HG03457 (cell line): ENCODE measurements at regions not wholly inside any gene's neighbourhood (a gene's known extent, or its start where the extent isn't known, plus 50 kb on each side); places are given as distances from the start of the nearest gene placed in this dataset.
"Not testable (repeated sequence)": the region's sequence is repeated elsewhere in the genome, so short reads cannot be mapped to it uniquely, and the experiment has no call there.

Source experiments
- ATAC-seq: cut with Tn5 transposase; IDR thresholded peaks from one replicate; pipeline ENCODE4 v1.9.1; 2021; ENCODE audit warnings: moderate number of reproducible peaks; ENCODE audit not compliant: unreplicated experiment

DNA sequence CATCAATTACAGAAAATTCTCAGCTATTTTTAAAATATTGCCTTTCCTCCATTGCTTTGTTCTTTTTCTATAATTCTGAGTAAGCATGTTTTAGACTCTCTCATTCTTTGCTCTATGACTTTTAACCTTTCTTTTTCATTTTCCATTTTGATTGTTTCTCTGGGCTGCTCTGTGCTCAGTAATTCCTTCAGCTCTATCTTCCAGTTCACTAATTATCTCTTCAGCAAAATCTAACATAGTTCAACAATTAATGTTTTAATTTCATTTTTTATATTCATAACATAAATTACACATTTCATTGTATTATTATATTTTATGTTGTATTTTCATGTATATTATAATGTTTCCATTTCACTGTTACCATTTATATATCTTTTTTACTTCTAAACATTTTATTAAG lies 198.8 kb upstream of the NOX3 start:
- ATAC-seq: no peak

DNA sequence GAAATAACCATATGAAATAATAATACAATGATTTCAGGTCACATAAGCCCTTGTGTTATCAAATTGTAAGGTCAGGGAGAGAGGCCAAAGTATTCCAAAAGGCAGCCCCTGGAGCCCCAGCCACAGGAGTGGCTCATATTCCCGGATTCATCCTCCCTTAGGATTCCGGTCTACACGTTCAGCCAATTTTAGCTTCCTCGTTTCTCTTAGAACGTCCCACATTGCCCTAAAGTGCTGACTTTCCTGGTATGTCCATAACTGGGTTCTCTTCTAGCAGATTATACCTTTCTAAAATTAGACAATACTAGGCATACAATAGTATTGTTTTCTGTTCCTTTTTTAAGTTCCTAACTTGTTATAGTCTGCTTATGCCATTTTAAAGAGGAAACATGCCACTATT lies 192.7 kb upstream of the NOX3 start:
- no peak for ATAC-seq

DNA sequence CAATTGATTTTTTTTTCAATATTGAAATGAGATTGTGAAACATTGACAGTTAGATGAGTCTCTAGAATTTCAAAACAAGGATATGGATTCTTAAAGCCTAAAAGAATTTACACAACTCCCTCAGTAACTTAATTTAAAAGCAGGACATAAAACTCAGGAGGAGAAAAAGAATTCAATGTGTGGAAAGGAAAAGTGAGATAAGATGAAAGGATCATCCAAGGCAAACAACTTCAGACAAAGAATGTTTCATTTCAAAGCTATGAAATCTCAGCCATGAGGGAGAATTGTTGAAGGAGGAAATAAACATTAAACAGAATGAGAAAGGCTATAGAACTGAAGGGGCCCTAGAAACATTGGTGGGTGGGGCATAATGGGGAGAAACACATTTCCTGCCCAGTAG lies 191.7 kb upstream of the NOX3 start:
- ATAC-seq: no peak

DNA sequence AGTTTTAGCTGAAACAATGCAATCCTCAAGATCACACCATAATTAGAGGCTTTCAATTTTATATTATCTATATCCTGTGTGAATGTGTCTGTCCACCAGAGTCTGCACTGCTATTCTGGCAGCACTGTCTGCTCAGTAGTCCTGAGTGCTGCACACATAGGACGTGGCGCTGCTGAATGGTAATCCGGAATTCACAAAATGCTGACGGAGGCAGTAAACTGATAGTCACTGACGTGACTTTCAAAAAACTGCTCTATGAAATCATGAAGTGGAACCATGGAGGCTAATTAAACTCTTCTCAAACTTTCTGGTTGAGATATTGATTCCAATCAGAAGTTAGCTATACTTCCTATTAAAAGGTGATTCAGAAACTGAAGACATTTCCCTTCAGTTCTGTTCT lies 190.8 kb upstream of the NOX3 start:
- ATAC-seq: no peak

DNA sequence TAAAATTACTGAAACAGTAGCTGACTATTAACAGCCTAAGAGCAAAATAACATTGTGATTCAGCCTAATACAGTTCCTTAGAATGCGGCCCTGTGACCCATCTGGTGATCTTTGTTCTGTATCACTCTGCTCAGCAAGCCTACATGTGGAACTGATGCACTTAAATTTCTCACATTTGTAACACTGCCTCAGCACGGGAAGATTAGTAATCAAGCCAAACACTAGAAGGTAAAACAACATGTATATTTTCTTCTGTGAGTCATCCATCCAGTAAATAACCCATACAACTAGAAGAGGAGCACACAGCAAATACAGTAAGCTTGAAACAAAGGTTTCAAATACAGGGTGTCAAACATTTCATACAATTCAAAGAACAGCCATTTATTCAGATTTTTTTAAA lies 189.7 kb upstream of the NOX3 start:
- ATAC-seq: no peak

DNA sequence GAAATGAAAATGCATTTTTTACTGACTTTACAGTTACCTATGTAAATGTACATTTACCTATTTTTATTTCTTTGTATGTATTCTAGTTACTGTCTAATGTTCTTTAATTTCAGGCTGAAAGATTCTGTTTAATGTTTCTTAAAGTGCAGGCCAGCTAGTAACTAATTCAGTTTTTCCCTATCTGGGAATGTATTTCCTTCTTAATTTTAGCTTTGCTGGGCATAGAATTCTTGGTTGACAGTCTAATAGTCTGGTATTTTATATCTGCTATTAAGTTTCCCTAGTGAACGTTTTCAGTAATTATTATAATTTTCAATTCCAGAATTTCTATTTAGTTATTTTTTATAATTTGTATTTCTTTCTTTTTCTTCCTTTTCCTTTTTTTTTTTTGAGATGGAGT lies 186.0 kb upstream of the NOX3 start:
- ATAC-seq: no peak

DNA sequence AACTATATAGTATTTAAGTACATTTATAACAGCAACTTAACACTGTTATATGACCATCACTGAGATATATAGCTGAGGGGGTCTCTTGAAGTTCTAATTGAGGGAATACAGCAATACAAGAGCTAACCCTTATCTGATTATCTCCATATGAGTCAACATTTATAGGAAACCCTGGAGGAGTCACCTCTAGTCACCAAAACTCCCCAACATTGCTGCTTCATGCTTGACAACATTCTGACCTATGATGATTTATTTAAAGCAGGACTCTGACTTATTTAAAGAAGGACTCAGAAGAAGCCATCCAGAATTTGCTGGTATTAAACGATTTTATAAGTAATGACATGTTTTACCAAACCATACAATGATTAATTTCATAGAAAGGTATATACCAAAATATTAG lies 182.6 kb upstream of the NOX3 start:
- no peak for ATAC-seq

DNA sequence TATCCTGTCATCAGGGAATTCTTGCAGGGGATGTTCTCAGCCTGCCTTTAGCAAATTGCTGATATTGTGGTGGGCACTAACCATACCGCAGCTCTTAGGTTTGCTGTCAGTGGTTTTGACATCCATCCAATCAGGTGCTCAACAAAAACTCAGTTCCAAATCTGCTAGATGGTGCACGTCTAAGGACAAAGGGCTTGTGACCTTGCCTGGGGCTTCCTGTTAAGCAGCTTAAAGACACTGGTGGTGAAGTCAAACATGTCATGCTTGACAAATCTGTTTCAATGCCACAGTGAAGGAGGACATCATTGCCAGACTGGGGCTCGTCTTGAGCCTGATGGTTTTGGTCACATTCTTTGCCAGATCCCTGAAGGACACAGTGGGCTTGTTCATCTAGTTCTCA lies 179.8 kb upstream of the NOX3 start:
- no peak for ATAC-seq

DNA sequence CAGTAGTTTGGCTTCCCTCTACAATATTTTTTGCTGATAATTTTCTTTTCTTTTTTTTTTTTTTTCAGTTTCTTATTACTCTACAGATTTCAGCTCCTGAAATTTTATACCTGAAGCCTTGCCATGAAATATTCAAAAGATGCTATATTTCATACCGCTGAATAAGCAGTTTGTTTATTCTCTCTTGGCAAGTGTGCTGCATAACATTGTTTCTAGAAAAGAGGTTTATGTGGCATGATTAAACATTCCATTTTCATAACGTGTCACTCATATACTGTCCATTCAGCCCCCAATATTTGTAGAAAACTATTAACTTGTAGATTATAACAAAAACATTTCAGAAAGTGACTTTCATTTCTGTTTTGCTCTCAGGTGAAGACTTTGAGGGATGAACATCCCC lies 174.4 kb upstream of the NOX3 start:
- ATAC-seq: no peak

DNA sequence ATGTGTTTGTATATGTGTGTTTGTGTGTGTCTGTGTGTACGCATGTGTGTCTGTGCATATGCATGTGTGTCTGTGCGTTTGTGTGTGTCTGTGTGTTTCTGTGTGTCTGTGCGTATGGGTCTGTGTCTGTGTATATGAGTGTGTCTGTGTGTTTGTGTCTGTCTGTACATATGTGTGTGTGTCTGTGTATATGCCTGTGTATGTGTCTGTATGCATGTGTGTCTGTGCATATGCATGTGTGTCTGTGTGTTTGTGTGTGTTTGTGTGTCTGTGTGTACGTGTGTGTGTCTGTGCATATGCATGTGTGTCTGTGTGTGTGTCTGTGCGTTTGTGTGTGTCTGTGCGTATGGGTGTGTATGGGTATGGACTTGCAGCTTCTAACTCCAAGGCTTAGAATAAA lies 174.0 kb upstream of the NOX3 start:
- no peak for ATAC-seq

DNA sequence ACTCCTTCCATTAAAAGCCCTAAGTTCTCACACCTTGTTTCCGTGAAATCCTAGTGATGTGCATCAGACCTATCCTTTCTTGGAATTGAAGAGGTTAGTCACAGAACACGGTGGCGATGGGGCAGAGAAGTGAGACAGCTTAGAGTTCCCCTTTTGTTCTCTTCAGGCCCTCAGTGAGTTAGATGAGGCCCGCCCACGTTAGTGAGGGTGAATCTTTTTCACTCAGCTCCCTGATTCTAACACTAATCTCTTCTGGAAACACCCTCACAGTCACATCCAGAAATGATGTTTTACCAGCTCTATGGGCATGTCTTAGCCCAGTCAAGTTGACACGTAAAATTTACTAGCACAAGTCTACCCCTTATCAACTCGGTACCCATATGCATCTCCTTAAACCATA lies 172.7 kb upstream of the NOX3 start:
- ATAC-seq: no peak

DNA sequence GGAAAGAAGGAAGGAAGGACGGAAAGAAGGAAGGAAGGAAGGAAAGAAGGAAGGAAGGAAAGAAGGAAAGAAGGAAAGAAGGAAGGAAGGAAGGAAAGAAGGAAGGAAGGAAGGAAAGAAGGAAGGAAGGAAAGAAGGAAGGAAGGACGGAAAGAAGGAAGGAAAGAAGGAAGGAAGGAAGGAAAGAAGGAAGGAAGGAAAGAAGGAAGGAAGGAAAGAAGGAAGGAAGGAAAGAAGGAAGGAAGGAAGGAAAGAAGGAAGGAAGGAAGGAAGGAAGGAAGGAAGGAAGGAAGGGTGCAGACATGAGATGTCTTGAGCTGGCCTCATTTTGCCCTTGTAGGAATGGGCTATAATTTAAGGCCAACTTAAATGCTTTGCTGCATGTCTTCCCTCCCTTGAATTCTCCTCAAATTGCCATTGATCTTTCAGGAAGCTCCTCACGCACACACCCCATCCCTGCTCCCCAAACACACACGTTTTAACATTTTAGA lies 172.1 kb upstream of the NOX3 start:
- not testable (repeated sequence) for ATAC-seq

DNA sequence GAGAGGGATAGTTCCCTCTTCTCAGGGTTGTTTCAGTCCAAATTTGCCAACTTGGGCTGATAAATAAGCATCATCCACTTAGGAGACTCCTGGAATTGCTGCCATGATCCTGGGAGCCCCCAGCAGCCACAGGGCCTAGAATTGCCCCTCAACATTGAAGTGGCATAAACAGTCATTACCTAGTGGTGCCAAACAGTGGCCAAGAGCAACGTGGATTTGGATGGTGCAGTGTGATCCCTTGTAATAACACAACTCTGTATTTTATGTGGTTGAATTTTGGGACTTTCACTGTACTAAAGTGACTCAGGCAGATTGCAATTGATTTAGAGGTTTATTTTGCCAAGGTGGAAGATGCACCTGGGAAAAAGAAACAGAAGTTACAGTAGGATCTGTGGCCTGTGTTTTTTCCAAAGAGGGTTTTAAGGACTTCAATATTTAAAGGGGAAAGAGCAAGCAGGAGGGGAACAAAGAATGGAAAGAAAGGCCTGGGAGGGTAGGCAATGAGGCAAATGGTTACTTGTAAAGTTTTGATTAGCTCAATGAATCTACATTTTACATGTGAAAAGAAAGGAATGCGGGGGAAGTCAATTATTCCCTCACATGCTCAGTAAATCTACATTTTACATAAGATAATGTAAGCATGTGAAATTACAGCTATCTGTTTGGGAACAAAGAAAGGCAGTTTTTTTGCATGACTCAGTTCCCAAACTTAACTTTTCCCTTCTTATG lies 168.0 kb upstream of the NOX3 start:
- ATAC-seq: no peak

DNA sequence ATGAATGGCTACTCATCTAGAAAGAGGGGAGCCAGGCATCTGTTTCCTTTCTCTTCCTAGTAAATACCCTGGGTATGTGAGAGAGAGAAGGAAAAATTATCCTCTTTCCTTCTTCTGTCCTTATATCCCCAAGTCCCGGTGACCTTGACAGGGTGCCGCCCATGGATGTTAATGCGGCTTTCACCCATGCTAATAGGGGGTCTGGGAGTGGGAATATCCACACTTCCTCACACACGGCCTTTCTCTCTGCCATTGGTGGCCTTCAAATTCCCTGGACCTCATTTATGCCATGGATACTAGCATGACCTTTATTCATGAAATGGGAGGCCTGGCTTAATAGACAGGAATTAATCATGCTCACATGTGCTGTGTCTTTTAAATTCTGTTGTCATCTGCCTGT lies 159.0 kb upstream of the NOX3 start:
- ATAC-seq: no peak

DNA sequence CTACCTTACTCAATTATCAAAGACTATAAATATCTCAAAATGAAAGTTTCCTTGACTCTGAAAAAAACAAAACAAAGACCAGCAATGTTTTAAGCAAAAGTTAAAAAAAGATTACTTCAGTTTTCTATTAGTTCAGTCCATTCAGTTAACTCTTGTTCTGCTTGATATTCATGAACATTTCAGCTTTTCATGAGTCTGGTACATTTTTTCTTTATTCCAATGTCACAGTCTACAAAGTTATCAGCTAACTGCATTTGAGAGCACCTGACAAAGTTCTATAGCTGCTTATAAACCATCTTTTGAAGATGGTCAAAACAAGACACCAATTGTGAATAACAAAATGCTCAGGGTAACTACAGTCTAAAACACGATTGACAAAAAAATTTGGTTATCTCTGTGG lies 156.1 kb upstream of the NOX3 start:
- no peak for ATAC-seq

DNA sequence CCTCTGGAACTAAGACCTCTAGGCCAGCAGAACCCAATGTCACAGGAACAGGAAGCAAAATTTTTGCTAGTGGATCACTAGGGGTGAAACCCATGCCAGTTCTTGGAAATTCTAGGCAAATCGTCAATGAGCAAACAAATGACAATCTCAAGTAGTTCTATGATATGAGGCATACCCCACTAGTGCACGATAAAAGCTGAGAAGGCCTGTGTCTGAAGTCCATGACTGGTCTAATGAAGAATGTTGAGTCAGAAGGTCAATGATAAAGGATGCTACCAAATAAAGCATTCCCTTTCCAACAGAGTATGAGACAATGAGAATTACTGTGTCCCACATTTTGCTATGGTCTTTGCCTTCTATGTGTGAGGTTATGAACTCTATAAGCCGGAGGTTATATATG lies 149.4 kb upstream of the NOX3 start:
- no peak for ATAC-seq

DNA sequence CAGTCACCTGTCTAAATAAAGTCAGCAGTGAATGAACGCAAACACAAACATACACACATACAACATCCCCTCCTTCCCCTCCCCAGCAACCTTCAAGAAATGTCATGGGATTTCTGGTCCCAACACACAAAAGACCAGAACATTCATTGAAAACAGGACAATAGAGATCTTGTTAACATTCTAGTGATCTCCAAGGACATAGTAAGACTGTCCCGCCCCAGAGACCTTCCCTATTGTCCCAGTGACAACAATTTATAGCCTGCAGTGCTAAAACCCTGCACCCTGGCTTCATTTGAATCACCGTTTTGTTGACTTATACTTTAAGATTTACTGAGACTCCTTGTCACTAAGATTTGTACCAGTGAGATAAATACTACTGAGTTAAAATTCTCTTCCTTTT lies 143.9 kb upstream of the NOX3 start:
- ATAC-seq: no peak

DNA sequence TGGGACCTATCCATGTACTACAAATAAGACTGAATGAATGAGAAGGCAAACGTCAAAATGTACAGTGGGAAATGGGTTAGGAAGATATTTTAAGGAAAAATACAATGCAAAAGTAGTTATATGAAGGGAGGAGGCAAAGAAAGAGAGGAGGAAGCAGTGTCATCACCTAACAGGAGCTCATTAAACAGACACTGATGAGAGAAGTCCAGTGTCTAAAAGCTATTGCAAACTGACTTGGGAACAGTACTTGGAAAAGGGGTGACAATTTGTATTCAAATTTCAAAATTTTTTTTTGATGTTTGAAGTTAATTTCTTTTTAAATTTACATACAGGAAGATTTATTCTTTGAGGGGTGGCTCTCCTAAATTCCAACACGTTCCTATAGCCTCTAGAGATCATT lies 143.5 kb upstream of the NOX3 start:
- no peak for ATAC-seq

DNA sequence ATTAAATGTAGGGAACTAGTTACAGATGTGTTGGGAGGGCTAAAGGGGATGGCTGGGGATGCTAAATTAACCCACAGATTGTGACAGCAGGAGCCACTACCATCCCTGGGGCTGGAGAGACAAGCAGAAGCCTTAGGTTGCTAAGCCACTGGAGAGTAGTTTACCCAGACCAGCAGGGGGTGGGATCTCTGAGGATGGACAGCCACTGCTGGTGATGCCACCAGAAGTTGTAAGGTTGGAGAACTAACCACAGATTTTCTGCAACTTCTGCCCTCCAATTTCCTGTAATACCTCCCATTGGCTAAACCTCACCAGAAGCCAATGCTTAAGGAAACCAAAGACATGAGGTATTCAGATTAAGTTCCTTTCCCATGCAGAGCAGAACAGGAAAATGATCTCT lies 139.6 kb upstream of the NOX3 start:
- no peak for ATAC-seq

DNA sequence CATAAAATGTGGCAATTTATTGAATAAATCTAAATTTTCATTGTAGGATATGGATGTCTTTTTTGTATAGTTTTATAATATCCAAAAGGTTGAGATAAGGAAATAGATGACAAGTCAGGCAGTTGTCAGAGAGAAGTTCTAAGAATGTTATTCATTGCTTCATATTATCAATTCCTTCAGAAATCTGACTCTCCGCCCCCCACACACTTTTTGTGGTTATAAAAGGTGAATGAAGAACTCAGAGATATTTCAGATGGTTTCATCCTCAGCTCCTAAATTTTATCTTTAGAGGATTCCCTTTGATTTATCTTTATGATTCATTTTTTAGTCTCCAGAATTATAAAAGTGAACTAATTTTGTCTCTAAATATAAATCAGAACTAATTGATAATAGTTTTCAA lies 136.1 kb upstream of the NOX3 start:
- ATAC-seq: no peak

DNA sequence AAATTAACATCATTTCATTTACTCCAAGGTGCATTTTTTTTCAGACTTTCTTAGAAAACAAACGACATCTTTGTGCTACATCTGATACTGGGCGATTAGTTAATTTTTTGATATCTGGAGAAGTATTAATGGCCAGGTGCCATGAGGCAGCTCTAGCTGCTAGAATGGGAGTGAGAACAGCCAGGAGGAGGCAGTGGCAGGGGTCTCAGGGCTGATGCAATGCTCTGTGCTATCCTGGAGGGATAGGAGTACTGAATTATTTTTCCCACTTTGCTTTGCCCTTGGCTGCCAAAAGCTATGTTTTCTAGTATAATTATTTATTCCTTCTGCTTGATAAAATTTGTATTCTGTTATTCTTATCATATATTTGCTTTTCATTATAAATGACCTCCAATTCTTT lies 133.6 kb upstream of the NOX3 start:
- ATAC-seq: no peak

DNA sequence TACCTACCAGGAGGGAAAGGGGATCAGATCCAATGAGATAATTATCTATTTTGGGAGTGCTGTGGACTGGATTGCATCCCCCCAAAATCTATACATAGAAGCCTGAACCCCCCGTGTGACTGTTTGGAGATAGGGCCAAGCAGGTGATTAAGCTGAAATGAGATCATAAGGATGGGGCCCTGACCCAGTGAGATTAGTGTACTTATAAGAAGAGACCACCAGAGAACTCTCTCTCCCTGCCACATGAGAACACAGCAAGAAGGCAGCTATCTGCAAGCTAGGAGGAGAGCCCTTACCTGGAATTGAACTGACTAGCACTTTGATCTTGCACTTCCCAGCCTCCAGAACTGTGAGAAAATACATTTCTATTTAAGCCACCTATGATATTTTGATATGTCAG lies 132.2 kb upstream of the NOX3 start:
- ATAC-seq: no peak

DNA sequence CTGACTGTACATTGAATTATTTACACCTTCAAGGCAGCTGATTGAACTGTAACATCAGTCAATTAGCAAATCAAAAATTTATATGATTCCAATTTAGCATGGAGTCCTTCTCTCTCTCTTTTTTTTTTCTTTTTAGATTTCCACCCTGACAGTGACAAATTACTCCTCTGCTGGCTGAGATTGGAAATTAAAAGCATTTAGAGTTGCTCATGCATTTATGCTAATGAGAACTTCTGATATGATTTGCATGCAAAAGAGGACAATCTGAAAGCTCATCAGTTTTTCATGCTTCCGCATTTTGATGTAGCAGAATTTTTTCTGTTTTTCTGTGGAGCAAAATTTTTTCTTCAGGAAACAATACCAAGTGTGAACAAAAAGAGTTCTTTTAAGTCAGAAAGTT lies 130.5 kb upstream of the NOX3 start:
- ATAC-seq: no peak
